GM12865 (cell line): ENCODE measurements at regions not wholly inside any gene's neighbourhood (a gene's known extent, or its start where the extent isn't known, plus 50 kb on each side); places are given as distances from the start of the nearest gene placed in this dataset.
"Not testable (repeated sequence)": the region's sequence is repeated elsewhere in the genome, so short reads cannot be mapped to it uniquely, and the experiment has no call there.

Experiments
- DNase-seq: peaks from one replicate; pipeline ENCODE4 v3.0.0; 2010; ENCODE audit warnings: low read depth
- H3K4me3 ChIP-seq: 2 replicates; pipeline ENCODE4 v1.5.1; 2011; ENCODE audit warnings: mild to moderate bottlenecking, low read depth, low read length, control low read depth

DNA sequence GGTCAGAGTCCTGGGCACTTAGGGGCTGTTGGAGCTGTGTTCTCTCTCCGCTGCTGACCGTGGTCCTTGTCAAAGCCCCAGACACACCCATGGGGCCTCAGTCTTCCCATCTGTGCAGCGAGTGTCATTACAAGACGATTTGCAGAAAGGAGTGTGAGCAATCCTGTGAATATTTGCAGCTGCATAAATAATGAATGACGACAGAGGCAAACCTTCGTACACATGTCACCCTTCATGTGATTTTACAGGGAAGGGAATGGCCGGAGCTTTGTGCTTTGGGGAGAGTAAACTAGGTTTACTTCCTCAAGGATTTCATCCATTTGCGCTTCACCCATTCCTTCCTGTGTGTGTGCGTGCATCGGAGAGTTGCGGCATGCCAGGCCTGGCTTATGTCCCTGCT lies 370.8 kb upstream of the SOX1 start:
- DNase-seq, H3K4me3 ChIP-seq: not testable (repeated sequence)

DNA sequence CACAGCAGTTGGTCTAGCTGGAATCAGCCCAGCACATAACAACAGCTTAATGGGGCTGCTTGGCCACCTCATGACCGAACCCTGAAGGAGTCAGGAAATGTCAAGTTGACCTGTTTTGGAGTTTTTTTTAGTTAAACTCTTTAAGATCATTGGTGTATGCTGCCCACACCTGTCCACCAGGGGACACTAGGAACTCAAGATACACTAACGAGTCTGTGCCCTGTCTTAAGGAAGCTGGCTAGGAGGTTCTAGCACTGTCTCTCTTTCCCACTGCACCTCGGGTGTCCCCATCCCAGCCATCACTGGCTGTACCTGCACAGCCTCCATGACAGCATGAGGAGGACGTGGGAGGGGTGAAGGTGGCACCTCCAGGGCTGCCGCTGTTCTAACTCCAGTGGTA lies 364.9 kb upstream of the SOX1 start:
- not testable (repeated sequence) for DNase-seq, H3K4me3 ChIP-seq
